Retinal pigment epithelial cell (primary cell): ENCODE measurements at regions not wholly inside any gene's neighbourhood (a gene's known extent, or its start where the extent isn't known, plus 50 kb on each side); places are given as distances from the start of the nearest gene placed in this dataset.

Source experiments
- DNase-seq: peaks from one replicate; pipeline ENCODE4 v3.0.0-alpha.2; 2010; ENCODE audit warnings: low read depth
- H3K4me3 ChIP-seq: 2 replicates; pipeline ENCODE4 v1.5.1; 2011; ENCODE audit warnings: mild to moderate bottlenecking, low read length, control low read depth, moderate library complexity
- TF ChIP-seq, protein P1 (sequence below): conservative IDR thresholded peaks from 2 replicates; pipeline ENCODE4 v1.5.1; 2011; ENCODE audit warnings: low read depth, low read length, control low read depth, inconsistent platforms

DNA sequence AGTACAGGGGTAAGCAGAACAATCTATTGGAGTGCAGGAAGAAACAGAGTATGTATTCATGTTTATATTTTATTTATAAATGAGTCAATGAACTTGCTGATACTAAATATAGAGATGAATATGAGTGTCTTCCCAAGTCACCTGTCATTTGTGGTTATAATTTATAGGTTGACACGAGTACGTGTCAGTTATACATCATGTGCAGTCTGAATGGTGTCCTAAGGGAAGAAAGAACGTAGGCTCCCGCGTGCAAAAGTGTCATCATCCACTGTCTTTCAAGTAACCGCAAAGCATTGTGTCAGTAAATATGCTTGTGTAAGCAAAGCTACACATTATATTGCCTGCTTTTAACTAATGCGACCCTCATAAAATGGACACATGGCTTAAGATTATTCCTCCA, 786.1 kb downstream of the KCNJ2 start:
- TF ChIP-seq, protein P1, sequence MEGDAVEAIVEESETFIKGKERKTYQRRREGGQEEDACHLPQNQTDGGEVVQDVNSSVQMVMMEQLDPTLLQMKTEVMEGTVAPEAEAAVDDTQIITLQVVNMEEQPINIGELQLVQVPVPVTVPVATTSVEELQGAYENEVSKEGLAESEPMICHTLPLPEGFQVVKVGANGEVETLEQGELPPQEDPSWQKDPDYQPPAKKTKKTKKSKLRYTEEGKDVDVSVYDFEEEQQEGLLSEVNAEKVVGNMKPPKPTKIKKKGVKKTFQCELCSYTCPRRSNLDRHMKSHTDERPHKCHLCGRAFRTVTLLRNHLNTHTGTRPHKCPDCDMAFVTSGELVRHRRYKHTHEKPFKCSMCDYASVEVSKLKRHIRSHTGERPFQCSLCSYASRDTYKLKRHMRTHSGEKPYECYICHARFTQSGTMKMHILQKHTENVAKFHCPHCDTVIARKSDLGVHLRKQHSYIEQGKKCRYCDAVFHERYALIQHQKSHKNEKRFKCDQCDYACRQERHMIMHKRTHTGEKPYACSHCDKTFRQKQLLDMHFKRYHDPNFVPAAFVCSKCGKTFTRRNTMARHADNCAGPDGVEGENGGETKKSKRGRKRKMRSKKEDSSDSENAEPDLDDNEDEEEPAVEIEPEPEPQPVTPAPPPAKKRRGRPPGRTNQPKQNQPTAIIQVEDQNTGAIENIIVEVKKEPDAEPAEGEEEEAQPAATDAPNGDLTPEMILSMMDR, result no peak
- no peak overlapping the region for H3K4me3 ChIP-seq
- no peak for DNase-seq

DNA sequence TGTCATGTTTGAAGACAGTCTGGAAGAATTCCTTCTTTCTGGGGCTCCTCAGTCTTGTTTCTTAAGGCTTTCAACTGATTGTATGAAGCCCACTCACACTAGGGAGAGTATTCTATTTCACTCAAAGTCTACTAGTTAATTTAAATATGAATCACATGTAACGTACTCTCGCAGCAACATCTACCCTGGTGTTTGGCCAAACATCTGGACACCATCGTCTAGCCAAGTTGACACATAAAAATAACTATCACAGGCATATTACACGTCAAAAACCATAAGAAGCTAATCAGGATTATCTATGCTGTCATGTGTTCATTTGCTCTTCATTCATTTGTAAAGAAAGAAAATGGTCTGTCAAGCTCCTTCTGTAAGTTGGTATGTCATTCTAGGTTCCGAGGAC, 787.4 kb downstream of the KCNJ2 start:
- no peak overlapping the region for H3K4me3 ChIP-seq
- DNase-seq, result no peak
- TF ChIP-seq, protein P1, result no peak

DNA sequence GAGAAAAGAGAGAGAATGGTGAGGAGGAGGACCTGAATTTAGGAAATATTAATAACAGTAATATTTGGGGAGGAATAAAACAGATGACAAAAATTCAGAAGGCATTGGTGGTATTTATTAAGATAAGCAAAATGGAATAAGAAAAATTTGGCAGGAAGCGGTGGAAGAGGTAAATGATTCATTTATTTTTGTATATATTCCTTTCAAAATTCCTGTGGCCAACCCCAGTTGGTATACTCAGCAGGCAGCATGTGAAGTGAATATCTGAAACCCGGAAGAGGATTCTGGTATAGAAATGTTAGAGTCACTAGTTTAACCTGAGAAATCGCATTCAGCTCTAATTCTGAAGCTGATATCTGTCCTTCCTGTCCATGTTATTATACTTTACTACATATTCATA, 792.0 kb downstream of the KCNJ2 start:
- no peak overlapping the region for H3K4me3 ChIP-seq
- DNase-seq, result no peak
- TF ChIP-seq, protein P1, result no peak

DNA sequence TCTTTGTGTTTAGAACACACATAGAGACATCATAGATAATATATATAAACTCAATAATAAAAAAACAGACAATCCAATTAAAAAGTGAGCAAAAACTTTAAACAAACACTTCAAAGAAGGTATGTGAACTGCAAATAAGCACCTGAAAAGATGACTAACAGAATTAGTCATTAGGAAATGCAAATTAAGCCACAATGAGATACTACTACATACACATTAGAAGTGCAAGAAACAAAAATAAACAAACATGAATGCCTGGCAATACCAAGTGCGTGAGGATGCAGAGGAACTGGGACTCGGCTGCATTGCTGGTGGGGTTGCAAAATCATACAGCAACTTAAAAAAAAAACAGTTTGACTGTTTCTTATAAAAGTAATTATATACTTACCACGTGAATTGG, 799.0 kb downstream of the KCNJ2 start:
- TF ChIP-seq, protein P1, result no peak
- no peak for DNase-seq
- H3K4me3 ChIP-seq, result no peak overlapping the region

- TF ChIP-seq, protein P1, result no peak
- no peak for DNase-seq
- no peak overlapping the region for H3K4me3 ChIP-seq
Measured at GRCh38 chr17:70969521-70970034, 800.2 kb downstream of the KCNJ2 start.

DNA sequence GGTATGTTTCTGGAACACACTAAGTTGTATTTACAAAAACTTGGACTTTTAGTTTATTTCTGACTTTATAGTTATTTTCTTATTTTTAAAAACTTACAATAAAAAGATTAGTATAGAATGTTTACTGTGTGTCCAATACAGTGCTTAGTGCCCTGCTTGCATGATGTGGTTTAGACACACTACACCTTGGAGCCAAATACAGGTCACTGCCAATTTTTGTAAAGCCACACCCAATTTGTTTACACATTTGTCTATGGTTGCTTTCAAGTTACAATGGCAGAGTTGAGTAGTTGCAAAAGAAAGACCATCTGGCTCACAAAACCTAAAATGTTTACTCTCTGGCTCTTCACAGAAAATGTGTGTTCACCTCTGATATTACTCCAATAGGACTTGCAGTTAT, 807.1 kb downstream of the KCNJ2 start:
- H3K4me3 ChIP-seq, result no peak overlapping the region
- no peak for DNase-seq
- TF ChIP-seq, protein P1, result no peak

DNA sequence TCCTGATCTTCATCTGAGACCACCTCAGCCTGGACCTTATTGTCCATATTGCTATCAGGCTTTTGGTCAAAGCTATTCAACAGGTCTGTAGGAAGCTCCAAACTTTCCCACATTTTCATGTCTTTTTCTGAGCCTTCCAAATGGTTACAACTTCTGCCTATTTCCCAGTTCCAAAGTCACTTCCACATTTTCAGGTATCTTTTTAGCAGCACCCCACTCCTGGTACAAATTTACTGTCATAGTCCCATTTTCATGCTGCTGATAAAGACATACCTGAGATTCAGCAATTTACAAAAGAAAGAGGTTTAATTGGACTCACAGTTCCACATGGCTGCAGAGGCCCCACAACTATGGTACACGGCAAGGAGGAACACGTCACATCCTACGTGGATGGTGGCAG, 815.5 kb downstream of the KCNJ2 start:
- H3K4me3 ChIP-seq, result no peak overlapping the region
- no peak for DNase-seq
- TF ChIP-seq, protein P1, result no peak
